Globus pallidus (tissue), 1 donor: ENCODE measurements at regions not wholly inside any gene's neighbourhood (a gene's known extent, or its start where the extent isn't known, plus 50 kb on each side); places are given as distances from the start of the nearest gene placed in this dataset.
"Not testable (repeated sequence)": the region's sequence is repeated elsewhere in the genome, so short reads cannot be mapped to it uniquely, and the experiment has no call there.

Source experiments
- DNase-seq: peaks from one replicate; pipeline ENCODE4 v3.0.0-alpha.2; 2015; ENCODE audit warnings: low spot score

GRCh38 chr14:36411951-36412350 lies 91.5 kb upstream of the MBIP start:
- not testable (repeated sequence) for DNase-seq

GRCh38 chr14:36408388-36408787 lies 88.0 kb upstream of the MBIP start:
- no peak for DNase-seq

DNA sequence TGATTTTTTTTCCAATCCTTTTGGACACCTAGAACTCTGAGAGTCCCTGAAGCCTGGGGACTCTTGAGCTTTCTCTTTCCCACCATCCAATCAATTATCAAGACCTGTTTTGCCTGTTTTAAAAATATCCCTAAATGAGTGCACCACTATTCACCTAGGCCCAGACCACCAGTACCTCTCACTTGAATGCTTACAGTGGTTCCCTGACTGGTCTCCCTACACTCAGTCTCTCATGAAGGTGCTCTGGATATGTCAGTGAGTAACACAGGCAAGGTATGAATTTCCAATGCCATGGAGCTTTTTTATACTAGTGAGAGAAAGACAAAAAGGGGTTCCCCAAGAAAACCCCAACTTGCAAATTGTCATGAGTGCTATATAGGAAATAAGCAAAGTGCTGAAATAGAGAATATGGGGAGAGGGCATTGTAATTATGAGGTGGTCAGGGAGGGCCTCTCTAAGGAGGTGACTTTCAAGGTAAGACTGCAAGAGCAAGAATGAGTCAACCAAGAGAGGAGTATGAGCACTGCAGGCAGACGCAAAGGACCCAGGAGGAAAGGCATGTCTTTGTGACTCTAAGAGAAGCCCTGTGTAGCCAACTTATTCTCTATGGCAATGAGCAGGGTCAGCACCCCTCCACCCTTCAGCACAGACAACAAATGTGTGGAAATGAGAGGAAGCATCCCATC lies 85.3 kb upstream of the MBIP start:
- no peak for DNase-seq

DNA sequence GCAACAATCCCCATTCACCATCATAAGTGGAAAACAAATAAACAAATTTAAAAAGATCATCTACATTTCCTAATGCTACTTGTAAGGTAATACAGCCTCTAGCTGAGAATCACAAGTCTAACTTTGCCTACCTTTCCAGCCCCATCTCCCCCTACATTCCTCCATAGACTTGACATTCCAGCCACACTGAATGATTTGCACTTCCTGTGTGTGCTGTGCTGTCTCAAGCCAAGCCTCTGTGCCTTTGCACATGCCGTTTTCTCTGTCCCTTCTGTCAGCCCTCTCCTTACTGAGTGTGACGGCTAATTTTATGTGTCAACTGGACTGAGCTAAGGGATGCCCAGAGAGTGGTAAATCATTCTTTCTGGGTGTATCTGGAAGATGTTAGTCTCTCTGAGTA lies 82.4 kb upstream of the MBIP start:
- DNase-seq: no peak

- no peak for DNase-seq
Observed at GRCh38 chr14:36398463-36399291, 78.2 kb upstream of the MBIP start.

DNA sequence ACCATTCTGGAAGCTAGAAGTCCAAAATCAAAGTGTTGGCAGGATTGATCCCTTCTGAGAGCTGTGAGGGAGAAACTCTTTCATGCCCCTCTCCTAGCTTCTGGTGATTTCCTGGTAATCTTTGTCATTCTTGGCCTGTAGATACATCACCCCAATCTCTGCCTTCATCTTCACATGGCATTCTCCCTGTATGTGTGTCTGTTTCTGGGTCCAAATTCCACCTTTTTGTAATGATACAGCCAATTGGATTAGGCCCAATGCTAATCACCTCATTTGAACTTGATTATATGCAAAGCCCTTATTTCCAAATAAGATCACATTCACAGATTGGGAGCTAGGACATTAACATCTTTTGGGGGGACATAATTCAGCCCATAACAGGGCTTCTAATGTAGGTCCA lies 76.9 kb upstream of the MBIP start:
- no peak for DNase-seq

GRCh38 chr14:36396798-36397197 lies 76.4 kb upstream of the MBIP start:
- no peak for DNase-seq

DNA sequence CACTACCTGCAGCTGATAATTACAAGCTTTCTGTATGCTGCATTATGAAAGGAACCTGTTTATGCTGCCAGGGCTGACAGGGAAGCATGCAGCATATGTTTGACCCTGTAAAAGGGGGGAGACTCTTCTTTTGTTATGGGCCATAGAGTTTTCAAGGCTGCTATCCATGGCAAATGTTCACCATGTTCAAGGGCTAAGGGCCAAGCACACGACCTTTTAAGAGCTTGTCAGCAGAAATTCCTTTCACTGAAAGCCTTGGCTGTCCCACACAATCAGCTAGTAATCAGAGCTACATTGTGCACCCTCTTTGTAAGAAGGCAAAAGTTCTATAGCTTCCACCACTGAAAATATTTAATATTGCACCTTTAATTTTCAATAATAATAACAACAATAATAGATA lies 74.2 kb upstream of the MBIP start:
- no peak for DNase-seq

DNA sequence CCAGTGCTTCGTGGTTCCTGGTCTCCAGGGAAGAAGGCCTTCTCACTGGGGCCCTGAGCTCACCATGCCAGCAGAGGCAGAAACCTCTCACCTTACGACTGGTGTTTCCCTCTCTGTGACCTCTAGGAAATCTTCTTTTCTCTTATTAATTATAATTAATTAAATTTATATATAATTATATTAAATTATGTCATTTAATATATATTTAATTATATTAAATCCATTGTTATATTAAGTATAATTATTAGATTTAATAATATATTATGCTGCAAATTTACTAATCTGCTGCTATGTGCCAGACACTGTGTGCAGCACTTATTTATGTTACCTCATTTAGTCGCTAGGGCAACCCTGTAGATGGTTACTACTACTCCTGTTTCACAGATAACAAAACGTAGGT lies 70.3 kb upstream of the MBIP start:
- no peak for DNase-seq

GRCh38 chr14:36383767-36384431 lies 63.5 kb upstream of the MBIP start:
- peak; percentile 69 for DNase-seq

DNA sequence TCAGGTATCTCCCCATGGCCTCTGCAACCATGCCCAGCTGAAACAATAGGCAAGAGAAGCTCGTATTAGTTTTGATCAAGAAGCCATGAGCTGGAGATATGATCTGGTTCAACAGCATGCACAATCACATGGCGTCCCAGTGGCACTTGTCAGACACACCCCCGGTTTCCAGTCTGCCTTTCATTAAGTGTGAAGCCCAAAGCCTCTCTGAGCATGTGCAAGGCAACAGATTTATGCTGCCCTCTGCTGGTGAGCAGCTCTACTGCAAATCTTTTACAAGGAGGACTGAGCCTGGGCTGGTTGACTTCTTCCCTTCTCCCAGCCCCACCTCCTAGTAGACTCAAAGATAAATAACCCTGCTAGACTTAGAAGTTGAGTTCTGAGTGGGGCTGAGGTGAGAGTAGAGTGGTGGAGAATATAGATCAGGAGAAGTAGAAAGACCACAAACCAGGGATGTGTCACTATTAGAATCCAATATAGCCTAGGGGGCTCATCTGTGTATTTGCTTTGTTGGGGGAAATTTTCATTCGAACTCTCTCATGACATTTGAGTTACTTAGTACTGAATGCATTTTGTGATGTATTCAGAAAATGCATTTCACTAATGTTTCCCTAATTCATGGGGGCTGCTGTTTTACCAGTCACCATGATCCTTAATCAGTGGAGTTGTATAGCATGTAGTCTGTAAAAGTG lies 53.7 kb upstream of the MBIP start:
- peak; percentile 78 for DNase-seq
